ENCODE measurements at regions not wholly inside any gene's neighbourhood (a gene's known extent, or its start where the extent isn't known, plus 50 kb on each side); places are given as distances from the start of the nearest gene placed in this dataset.
"Not testable (repeated sequence)": the region's sequence is repeated elsewhere in the genome, so short reads cannot be mapped to it uniquely, and the experiment has no call there.

GRCh38 chrX:18076434-18076833, 144.3 kb downstream of the BEND2 start:
- CTCF ChIA-PET, result no interaction called here
- no peak overlapping the region for H3K4me3 Mint-ChIP-seq (ENCODE audit: unreplicated experiment)
- no peaks in the 10 kb centered on the region for H3K4me1 Mint-ChIP-seq (ENCODE audit: insufficient read depth, unreplicated experiment)
- no peaks in the 10 kb centered on the region for H3K36me3 Mint-ChIP-seq (ENCODE audit: insufficient read depth, unreplicated experiment)
- H3K27ac Mint-ChIP-seq (ENCODE audit: low read depth, unreplicated experiment), result no peak overlapping the region
- POLR2A ChIA-PET, result no interaction called here
- H3K9me3 Mint-ChIP-seq (ENCODE audit: unreplicated experiment), result no peaks in the 10 kb centered on the region
- intact Hi-C loops (cut with micrococcal nuclease), result no loop called here
- no peak for DNase-seq (ENCODE audit: unreplicated experiment)
- no peak for TF ChIP-seq CTCF (IDR thresholded peaks at IDR 0.05; ENCODE audit: unreplicated experiment)
- no TSS peak for BruUV-seq (replicated peaks)
- H3K27me3 Mint-ChIP-seq (ENCODE audit: insufficient read depth, unreplicated experiment), result no peaks in the 10 kb centered on the region

- no peak for TF ChIP-seq CTCF (IDR thresholded peaks at IDR 0.05; ENCODE audit: unreplicated experiment)
- H3K27me3 Mint-ChIP-seq (ENCODE audit: insufficient read depth, unreplicated experiment), result no peaks in the 10 kb centered on the region
- ChIA-PET CTCF (interaction anchor here (0.7 kb wide), 1 partner anchor 834 kb away, joined by 4 read pairs; no protein-coding TSS in a partner anchor), POLR2A (no interaction called here)
- intact Hi-C loops (cut with micrococcal nuclease), result no loop called here
- no peak overlapping the region for H3K4me3 Mint-ChIP-seq (ENCODE audit: unreplicated experiment)
- BruUV-seq (replicated peaks), result no TSS peak
- no peaks in the 10 kb centered on the region for H3K9me3 Mint-ChIP-seq (ENCODE audit: unreplicated experiment)
- H3K27ac Mint-ChIP-seq (ENCODE audit: low read depth, unreplicated experiment), result no peak overlapping the region
- H3K4me1 Mint-ChIP-seq (ENCODE audit: insufficient read depth, unreplicated experiment), result no peaks in the 10 kb centered on the region
- no peak for DNase-seq (ENCODE audit: unreplicated experiment)
- H3K36me3 Mint-ChIP-seq (ENCODE audit: insufficient read depth, unreplicated experiment), result no peaks in the 10 kb centered on the region
Observed at GRCh38 chrX:18075603-18076002, 145.1 kb downstream of the BEND2 start.

- H3K9me3 Mint-ChIP-seq (ENCODE audit: unreplicated experiment); DNase-seq (ENCODE audit: unreplicated experiment); H3K36me3 Mint-ChIP-seq (ENCODE audit: insufficient read depth, unreplicated experiment); H3K4me3 Mint-ChIP-seq (ENCODE audit: unreplicated experiment); H3K4me1 Mint-ChIP-seq (ENCODE audit: insufficient read depth, unreplicated experiment); POLR2A ChIA-PET; H3K27ac Mint-ChIP-seq (ENCODE audit: low read depth, unreplicated experiment); CTCF ChIA-PET; intact Hi-C loops (cut with micrococcal nuclease); BruUV-seq (replicated peaks): not testable (repeated sequence)
- H3K27me3 Mint-ChIP-seq (ENCODE audit: insufficient read depth, unreplicated experiment), result peaks cover 22% of the 10 kb centered on the region
Observed at GRCh38 chrX:18068045-18068444, 152.6 kb downstream of the BEND2 start.

DNA sequence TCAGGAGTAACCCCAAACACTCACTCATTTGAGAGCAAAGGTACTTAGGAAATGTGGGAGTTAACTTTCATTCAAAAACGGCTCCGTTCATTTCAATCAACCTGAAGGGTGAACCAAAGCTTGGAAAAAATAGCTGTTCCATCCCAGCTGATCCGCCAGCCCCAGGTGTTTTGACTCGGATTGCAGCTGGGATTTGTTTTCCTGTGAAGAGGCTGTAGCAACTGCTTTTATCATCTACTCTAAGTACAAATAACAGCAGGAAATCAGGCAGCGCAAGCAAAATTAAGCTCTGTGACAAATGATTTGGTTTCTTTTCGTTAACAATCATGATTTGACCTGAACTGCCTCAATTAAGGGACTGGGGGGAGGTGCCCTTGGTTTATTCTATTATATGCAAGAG, 154.7 kb downstream of the BEND2 start:
- Mint-ChIP-seq H3K4me1 (ENCODE audit: insufficient read depth, unreplicated experiment) (no peaks in the 10 kb centered on the region), H3K9me3 (ENCODE audit: unreplicated experiment) (peaks cover 7% of the 10 kb centered on the region), H3K4me3 (ENCODE audit: unreplicated experiment) (no peak overlapping the region), H3K36me3 (ENCODE audit: insufficient read depth, unreplicated experiment) (no peaks in the 10 kb centered on the region), H3K27ac (ENCODE audit: low read depth, unreplicated experiment) (no peak overlapping the region), H3K27me3 (ENCODE audit: insufficient read depth, unreplicated experiment) (peaks cover 30% of the 10 kb centered on the region)
- POLR2A ChIA-PET, result no interaction called here
- CTCF ChIA-PET, result interaction anchor here (0.6 to 0.9 kb wide), 2 partner anchors 14 to 44 kb away, joined by 3 to 5 read pairs; no protein-coding TSS in a partner anchor
- no peak for DNase-seq (ENCODE audit: unreplicated experiment)
- no peak for TF ChIP-seq CTCF (IDR thresholded peaks at IDR 0.05; ENCODE audit: unreplicated experiment)
- intact Hi-C loops (cut with micrococcal nuclease), result no loop called here
- BruUV-seq (replicated peaks), result no TSS peak

GRCh38 chrX:18051690-18052089, 169.0 kb downstream of the BEND2 start:
- CTCF ChIA-PET, result interaction anchor here (0.7 kb wide), 2 partner anchors 14 to 166 kb away, joined by 3 read pairs; no protein-coding TSS in a partner anchor
- peaks cover 11% of the 10 kb centered on the region for H3K9me3 Mint-ChIP-seq (ENCODE audit: unreplicated experiment)
- no TSS peak for BruUV-seq (replicated peaks)
- POLR2A ChIA-PET, result no interaction called here
- H3K27ac Mint-ChIP-seq (ENCODE audit: low read depth, unreplicated experiment), result no peak overlapping the region
- intact Hi-C loops (cut with micrococcal nuclease), result no loop called here
- H3K27me3 Mint-ChIP-seq (ENCODE audit: insufficient read depth, unreplicated experiment), result peaks cover 16% of the 10 kb centered on the region
- DNase-seq (ENCODE audit: unreplicated experiment), result no peak
- TF ChIP-seq CTCF (IDR thresholded peaks at IDR 0.05; ENCODE audit: unreplicated experiment), result no peak
- no peaks in the 10 kb centered on the region for H3K4me1 Mint-ChIP-seq (ENCODE audit: insufficient read depth, unreplicated experiment)
- no peaks in the 10 kb centered on the region for H3K36me3 Mint-ChIP-seq (ENCODE audit: insufficient read depth, unreplicated experiment)
- H3K4me3 Mint-ChIP-seq (ENCODE audit: unreplicated experiment), result no peak overlapping the region

All from MCF 10A (cell line).